GM19455 (cell line): ENCODE measurements at regions not wholly inside any gene's neighbourhood (a gene's known extent, or its start where the extent isn't known, plus 50 kb on each side); places are given as distances from the start of the nearest gene placed in this dataset.

ENCODE experiments used
- ATAC-seq: cut with Tn5 transposase; IDR thresholded peaks from one replicate; pipeline ENCODE4 v1.9.1; 2021; ENCODE audit not compliant: unreplicated experiment

DNA sequence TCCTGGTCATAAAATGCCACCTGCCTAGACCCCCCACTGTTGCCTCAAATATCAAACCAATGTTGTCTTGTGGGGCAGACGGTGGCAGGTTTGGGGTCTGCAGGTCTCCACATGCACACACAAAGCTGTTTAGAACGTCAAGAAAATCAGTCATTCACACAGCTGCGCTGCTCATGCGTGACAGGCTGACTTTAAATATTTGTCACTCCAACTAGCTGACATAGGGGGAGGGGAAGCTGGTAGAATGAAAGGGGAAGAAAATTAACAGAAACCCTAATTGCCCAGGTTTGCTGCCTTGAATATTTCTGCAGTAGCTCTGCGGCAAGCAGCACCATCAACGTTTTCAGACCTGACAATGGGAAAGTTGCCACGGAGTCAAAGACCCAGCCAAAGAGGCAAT is 201.8 kb downstream of the ABHD5 start:
- no peak for ATAC-seq

DNA sequence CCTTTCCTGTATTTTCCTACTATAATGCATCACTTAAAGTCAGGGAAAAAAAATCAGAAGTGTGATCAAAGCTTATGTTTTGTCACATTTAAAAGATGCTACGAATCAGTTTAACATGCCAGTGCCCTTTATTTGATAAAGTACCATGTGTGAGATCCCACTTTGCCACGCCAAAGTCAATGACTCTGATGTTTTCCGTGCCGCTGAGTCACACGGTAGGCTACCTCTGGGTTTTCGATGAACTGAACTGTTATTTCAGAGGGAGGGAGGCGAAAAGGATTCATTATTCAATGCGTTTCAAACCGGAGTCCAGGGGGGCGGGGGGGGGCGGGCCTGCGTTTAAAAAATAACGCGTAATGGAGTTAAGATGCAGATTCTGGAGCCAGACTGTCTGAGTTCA is 203.0 kb downstream of the ABHD5 start:
- ATAC-seq = no peak

DNA sequence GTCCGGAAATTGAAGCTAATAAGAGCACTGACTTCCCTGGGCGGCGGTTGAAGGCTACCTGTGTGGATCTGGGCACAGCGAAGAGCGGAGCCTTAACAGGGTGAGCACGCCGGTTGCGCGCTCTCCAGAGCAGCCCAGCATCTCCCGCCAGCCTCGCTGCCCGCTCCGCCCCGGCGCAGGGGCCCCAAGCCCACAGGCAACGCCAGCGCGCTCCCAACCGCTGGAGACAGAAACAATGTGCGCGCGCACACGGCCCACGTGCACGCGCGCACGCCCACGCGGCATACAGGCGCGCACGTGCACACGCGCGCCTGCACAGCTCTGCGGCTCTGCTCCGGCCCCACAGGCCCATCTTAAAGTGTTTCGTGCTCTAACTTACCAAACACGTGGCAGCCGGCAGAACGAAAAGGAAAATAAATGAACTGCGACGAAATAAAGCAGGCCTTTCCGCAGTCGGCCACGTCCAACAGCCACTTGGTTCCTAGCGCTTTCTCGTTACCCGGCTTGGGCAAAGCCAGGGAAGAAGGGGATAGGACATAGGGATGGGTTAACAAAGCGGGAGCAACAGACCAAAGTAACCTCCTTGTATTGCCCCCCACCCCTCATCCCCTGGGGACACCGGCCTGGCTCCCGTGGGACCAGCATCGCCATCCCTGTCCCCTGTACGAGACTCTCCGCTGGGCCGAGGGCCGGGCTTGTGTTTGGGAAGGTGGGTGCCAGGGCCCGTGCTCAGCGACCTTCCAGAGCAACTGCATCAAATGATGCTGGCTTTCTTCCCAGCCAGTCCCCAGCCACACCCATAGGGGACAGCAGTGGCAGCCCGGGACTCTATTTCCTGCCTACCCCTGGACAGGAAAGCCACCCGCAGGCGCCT is 203.7 kb downstream of the ABHD5 start:
- no peak for ATAC-seq

DNA sequence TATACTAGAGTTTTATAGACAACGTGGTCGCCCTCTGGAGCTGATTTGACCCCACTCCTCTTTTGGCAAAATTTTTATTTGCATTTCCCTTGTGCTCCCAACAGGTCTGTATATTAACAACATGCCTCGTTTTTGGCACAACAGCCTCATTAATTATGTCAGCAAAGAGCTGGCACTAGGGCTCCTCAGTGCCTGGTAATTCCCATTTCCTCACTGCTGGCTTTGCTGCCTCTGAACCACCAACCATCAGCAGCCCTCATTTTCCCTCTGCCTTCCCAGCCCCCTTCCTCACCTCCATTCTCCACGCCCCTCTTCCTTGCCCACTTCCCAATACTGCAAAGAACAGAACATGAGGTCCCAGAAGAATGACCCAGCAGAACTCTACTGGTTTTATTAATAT is 204.8 kb downstream of the ABHD5 start:
- no peak for ATAC-seq

DNA sequence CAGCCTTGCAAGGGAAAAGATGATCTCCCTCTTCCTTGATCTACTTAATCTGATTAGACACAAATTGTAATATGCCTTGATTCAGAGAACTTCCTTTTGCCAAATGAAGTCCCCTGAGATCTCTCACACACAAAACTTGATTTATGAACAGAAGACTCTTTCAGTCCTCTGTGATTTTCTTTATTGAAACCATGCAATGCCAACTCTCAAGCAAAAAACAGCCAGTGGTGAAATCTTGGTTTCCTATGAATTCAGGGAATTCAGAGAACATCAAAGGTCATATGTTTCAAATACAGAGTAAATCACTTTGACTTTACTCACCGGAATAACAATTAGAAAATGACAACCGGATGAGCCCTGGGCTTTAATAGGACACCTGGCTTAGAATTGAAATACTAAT is 211.7 kb downstream of the ABHD5 start:
- ATAC-seq = no peak

DNA sequence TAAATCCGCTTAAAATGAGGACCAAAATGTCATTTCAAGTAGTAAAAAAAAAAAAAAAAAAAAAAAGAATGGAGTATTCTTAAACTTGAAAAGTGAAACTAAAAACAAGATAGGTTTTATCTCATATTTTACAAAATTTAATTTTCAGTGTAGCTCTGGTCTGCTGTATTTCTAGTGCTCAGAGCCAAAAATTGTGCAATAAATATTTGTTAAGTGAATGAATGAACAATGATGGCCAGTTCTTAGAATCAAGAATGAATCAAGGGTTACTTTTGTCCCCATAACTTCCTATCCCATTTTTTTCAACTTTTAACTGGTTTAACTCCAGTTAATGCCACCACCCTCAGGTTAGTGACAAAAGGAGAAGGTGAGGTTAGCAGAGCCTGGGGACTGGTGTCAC is 214.4 kb downstream of the ABHD5 start:
- no peak for ATAC-seq

DNA sequence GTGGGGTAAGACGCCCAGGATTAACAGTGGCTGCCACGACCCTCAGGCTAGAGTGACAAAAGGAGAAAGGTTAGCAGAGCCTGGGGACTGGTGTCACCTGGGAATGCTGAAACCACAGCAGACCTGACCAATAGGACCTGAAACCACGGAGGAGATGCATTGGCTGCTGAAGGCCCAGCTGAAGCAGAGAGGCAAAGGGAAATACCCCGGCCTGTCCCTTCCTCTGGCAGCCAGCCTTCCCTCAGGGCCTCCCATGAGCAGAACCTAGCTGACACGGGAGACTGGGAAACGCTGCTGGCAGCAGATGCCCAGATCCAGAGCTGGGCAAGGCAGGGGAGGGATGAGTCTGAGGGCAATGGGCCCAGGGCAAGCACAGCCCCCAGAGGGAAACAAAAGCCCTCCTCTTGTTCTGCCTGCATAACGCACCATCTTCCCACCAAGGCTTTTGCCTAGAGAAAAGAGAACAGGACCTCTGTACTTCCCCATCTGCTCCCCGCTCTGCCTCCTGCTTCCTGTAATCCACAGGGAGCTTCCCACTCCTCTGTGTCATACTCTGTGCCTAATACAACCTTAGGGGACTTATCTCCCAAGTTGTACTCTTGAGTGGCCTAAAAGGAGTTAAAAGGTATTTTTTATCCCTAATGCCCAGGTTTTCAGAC is 216.2 kb downstream of the ABHD5 start:
- peak; percentile 19 for ATAC-seq

DNA sequence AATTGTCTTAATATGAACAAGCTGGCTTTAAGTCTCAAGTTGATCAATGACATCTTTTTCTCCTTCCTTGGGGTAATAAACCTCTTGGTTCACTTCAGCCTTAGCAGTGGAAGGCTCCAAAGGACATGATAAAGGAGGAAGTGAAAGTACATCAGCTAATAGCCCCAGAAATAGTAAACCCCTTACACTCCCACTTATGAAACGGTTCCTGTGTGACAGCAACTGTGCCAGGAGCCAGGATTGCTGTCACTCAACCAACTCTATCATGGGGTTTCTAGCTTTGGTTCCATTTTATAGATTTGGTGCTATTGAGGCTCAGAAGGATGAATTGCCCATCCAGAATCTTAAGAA is 216.7 kb downstream of the ABHD5 start:
- ATAC-seq = peak; percentile 83

DNA sequence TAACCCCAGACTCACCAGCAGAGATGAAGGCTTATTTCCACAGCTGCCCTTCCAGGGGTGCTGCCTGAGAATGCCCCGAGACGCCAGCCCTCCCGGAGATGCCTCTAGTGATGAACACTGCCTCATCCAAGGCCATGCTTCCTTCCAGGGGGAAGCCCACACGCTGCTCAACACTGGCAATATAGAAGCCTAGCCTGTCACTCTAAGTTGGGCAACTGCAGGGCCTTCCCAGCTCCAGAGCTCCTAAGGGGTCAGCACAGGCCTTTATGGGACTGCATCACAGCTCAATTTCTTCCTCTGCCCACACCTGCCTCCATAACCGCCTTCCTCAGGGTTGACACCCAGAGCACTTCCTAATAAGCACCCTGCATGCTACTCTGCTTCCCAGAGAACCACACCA is 217.7 kb downstream of the ABHD5 start:
- no peak for ATAC-seq

DNA sequence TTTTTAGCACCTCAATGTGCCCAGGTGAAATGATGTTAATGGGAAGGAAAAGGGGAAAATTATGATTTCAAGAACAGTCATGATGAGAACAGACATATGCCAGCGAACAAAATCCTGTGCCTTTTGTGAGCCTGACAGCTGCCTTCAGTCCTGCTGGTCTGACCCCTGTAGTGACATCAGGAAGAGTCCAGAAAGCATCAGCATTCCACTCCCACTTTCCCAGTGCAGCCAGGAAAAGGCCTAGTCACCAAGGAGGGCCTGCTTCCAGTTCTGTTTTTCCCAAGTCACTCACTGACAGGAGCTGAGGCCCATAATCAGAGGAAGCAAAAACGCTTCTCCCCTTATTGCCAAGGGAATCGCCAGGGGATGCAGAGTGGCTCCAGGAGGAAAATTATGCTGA is 218.4 kb downstream of the ABHD5 start:
- no peak for ATAC-seq

DNA sequence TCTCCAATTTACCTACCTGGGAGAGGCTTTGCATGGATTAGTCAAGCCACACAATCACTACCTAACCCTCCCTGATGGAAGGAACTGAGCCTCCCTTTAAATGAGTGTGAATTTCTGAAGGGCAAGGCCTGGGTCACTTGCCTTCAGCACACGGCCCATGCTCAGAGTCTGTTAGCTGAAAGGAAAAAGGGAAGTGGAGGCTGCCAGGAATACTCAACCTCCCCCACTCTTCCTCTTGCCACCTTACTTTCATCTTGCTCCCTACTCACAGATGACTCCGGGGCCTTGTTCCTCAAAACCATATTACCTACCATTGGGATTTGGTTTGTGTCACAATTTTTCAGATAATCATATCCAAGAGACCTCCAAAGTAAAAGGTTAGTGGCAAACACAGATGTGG is 220.0 kb downstream of the ABHD5 start:
- ATAC-seq = no peak

DNA sequence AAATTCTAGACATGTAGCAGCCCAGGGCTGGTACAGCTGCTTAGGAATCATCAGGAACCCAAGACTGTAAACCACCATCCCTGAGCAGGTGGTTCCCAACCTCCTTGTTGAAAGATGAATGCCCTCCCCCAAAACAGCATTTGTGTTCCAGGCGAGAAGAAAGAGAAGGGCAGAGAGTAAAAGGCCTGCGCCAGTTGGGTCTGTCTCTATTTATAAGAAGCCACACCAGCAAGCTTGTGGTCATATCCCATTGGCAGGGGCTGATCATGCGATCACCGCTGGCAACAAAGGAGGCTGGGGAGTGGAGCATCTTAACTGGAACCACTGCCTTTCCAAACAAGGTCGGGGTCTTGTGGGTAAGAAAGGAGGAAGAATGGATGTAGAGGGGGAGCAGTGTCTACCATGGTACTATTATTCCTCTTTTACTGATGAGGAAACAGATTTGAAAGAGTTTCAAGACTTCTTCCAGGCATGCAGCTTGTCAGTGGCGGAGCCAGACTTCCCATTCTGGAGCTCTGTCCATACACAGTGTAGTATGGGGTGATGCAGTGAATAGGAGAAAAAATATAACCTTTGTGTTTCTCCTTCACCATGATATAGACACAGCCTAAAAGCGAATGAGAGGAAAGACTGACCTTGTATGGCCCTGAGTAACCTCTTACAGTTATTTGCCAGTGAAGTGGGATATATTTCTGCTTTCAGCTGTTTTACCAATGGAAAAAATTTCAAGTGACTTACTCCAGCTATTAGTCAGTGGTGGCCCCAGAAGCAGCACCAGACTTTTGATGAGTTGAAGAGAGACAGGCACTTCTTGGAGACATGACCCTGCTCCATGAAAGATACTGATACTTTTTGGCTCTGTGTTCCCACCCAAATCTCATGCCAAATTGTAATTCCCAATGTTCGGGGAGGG is 222.6 kb downstream of the ABHD5 start:
- ATAC-seq = no peak

DNA sequence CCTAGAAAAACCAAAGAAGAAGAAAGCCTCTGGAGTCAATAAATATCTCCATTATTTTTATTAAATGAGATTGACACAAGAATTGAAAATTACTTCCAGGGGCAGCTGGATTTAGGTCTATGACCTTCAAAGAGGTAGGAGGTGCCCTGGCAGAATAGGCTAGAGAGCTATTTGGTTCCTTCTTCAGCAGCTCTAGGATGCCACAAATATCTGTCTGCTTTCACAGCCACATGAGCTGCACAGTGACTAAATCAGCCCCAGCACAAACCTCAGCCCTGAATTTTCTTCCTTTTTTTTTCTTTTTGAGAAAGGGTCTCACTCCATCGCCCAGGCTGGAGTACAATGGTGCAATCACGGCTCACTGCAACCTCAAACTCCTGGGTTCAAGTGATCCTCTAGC is 223.5 kb downstream of the ABHD5 start:
- no peak for ATAC-seq

DNA sequence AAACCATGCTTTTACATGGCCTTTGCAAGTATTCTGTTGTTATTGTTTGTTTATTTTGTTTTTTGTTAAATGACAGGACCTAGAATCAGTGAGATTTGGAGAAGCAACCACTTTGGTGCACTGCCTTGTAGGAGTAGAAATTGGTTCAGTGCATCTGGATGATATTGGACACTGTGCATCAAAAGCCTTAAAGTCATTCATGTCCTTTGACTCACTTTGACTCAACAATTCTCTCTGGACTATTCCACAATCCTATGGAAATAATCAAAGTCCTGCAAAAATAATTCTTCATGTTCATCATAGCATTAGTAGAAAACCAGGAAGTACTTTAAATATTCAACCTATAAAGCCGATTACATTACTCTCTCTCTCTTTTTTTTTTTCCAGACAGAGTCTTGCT is 224.8 kb downstream of the ABHD5 start:
- no peak for ATAC-seq

DNA sequence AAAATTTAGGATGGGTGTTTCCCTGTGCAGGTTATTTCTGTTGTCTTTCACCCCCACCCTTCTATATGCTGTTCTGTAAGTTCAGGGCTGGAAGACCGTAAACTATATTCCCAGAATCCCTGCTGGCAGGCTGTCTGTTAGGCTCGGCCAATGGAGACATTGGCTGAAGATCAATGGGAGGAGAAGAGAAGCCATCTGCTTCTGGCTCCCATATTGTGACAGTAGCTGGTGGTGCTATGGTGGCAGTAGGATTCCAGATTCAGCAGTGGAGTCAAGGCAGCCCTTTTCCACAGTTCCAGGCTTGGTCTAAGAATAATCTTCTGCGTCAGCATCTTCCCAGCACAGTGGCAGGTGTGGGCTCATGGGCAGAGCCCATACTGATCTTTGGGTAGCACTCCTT is 226.6 kb downstream of the ABHD5 start:
- ATAC-seq = no peak

DNA sequence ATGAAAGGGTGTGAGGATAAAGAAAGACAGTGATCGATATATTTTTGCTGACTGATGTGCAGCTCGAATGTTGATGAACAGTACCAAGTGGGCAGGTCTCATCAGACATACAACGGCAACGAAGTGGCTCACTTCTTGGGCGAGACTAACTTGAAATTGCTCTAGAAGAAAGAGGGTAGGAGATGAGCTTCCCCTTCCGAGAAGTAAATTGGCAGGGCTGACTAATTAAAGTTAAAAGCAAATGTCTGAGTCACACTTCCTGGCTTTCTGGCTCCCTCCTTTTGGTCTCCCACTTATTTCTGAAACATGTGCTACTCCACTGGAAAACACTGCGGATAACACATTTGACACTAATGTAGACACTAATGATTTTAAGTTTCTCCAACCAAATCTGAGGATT is 228.3 kb downstream of the ABHD5 start:
- no peak for ATAC-seq

DNA sequence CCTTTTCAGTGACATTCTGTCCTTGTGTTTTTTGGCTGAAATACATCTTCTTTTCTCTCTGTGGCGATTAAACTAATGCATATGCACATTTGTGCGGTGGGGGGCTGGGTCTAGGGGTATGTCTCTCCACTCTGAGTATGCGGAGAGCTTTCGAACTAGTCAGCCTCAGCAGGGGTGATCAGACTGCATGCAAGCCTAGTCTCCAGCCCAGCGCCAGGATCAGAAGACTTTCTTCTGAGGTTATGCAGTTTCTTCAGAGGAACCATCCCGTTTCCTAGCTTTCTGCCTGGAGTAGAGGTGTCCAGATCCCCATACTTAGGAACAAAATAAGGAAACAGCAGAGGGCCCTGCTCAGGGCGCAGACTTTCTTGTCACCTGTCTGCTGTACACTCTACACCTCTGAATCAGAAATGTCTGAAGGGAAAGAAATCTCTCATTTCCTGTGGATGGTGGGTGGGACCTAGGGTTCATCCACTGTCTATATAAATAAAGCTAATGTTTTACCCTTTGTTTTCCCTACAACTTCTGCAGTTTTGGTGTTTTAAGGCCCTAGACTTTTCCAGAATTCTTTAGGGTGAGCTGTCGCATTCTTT is 230.4 kb downstream of the ABHD5 start:
- no peak for ATAC-seq

DNA sequence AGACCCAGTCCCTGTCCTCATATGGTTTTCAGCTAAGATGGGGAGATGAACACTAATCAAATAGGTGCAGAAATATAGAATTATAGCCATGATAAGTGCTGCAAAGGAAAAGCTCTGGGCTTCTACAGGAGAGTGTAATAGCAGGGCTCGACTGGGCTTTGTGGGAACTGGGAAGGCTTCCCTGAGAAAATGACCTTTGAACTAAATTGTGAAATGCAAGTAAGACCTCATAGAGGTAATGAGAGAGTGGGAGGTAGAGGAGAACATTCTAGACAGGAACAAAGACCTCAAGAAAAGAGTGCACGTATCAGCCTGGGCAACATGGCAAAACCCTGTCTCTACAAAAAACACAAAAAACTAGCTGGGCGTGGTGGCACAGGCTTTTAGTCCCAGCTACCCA is 231.6 kb downstream of the ABHD5 start:
- no peak for ATAC-seq

DNA sequence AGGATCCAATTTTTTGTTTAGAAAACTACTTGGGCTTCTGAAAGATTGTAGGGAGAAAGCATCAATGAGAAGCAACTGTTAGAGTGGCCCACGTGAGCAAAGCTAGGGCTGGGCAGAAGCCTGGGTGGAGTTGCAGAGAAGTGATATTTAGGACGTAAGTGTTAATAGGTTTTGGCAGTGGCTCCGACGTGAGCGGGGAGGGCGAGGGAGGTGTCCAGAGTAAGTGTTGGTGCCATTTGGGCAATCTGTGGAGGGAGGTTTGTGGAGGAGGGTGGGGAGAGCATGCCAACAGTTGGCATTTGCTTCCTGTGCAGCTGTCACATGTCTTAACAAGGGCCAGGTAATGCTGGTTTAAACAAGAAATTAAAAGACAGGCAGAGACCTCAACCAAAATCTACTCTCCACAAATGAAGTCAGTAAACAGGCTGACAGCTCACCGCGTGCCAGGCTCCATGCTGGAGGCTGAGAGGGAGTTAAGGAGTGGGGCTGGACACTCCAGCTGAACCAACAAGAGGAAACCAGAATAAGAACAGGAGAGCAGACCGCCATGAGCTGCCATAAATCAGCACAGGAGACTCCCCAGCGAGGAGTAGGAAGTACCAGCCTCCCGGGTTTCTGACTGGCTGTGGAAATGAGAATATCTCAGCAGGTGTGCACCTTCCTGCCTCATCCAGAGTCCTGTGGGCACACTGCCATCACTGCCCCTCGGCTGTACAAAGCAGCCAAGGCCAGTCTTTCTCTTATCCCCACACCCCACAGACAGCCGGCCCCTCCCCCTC is 232.6 kb downstream of the ABHD5 start:
- ATAC-seq = no peak

DNA sequence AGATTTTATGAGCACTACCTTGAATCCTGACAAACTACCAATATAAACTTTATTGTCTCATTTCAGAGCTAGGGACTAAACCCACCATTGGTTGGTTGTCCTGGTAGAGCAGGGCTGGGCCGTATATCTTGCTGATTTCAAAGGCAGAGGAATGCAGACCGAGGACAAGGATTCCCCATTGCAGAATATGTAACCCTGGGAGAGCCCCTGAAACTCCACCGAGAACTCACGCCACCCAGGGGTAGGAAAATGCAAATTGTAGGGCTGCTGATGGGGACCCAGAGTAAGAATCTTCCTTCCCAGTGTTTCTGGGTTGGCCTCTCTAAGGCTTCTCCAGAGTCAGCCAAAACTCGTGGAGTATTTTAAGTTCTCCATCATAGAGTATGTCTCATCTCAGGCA is 235.3 kb downstream of the ABHD5 start:
- no peak for ATAC-seq

DNA sequence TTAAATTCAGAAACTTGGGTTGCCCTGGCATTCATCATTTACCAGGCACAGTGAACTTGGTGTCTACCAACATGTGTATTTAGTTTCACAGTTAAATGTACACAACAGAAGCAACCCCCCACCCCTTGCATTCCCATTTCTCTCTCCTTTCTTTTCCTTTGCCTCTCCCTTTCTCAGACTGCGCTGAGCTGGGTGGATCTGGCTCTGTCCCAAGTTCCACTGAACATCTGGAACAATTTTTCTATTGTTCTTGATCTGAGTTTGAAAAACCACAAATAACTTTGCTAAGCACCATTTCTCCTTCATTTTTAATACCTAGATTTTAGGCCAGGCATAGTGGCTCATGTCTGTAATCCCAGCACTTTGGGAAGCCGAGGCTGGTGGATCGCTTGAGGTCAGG is 242.2 kb downstream of the ABHD5 start:
- ATAC-seq = no peak
